ENCODE measurements at regions not wholly inside any gene's neighbourhood (a gene's known extent, or its start where the extent isn't known, plus 50 kb on each side); places are given as distances from the start of the nearest gene placed in this dataset.

DNA sequence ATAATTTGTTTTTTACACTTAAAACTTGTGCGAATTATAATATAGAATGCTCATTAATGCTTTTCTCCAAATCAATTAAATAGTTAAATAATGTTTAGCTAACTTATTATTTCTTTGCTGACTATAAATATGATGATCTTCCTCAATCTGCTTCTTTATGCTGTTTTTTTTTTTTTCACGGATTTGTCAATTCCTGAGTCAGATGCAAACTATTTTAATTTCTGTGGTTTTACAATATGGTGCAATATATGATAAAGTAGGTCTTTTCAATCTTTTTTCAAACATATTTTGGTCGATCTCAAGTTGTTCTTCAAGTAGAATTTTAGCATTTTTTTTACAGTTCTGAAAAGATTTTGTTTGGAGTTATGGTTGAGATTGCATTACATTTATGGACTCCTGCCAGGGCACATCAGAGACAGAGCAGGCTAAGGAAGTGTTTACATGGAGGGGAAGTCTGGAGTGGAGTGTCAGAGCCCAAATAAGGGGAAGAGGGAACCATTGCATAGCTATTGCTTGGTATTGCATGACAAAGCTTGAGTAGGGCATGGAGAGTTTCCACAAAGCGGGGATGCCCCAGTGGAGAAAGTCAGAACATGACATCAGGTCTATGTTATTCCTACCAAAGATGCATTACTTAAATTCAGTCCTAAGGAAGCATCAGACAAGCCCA is 204.4 kb downstream of the OTUD1 start:
- no peak overlapping the region for H3K9ac ChIP-seq (ENCODE audit: low read length)
- H3K27me3 ChIP-seq (ENCODE audit: insufficient read depth, low read depth, low read length): no peaks in the 10 kb centered on the region
- no peak for TF ChIP-seq SMC3 (conservative IDR thresholded peaks at IDR 0.05; ENCODE audit: poor library complexity)
- no peak for TF ChIP-seq RAD21 (conservative IDR thresholded peaks at IDR 0.05)
- no peak for TF ChIP-seq TAF1 (IDR thresholded peaks at IDR 0.05; ENCODE audit: low read depth)
- no peak for TF ChIP-seq EP300 (conservative IDR thresholded peaks at IDR 0.05; ENCODE audit: poor library complexity, severe bottlenecking)
- no peak for TF ChIP-seq EZH2 (IDR thresholded peaks at IDR 0.05; ENCODE audit: borderline replicate concordance, insufficient read depth, low read length, poor library complexity, severe bottlenecking)
- TF ChIP-seq POLR2AphosphoS5 (IDR thresholded peaks at IDR 0.05): no peak
- TF ChIP-seq, protein P1, sequence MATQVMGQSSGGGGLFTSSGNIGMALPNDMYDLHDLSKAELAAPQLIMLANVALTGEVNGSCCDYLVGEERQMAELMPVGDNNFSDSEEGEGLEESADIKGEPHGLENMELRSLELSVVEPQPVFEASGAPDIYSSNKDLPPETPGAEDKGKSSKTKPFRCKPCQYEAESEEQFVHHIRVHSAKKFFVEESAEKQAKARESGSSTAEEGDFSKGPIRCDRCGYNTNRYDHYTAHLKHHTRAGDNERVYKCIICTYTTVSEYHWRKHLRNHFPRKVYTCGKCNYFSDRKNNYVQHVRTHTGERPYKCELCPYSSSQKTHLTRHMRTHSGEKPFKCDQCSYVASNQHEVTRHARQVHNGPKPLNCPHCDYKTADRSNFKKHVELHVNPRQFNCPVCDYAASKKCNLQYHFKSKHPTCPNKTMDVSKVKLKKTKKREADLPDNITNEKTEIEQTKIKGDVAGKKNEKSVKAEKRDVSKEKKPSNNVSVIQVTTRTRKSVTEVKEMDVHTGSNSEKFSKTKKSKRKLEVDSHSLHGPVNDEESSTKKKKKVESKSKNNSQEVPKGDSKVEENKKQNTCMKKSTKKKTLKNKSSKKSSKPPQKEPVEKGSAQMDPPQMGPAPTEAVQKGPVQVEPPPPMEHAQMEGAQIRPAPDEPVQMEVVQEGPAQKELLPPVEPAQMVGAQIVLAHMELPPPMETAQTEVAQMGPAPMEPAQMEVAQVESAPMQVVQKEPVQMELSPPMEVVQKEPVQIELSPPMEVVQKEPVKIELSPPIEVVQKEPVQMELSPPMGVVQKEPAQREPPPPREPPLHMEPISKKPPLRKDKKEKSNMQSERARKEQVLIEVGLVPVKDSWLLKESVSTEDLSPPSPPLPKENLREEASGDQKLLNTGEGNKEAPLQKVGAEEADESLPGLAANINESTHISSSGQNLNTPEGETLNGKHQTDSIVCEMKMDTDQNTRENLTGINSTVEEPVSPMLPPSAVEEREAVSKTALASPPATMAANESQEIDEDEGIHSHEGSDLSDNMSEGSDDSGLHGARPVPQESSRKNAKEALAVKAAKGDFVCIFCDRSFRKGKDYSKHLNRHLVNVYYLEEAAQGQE (IDR thresholded peaks at IDR 0.05; ENCODE audit: borderline replicate concordance): no peak
- TF ChIP-seq MXI1 (conservative IDR thresholded peaks at IDR 0.05; ENCODE audit: poor library complexity, severe bottlenecking): no peak
- TF ChIP-seq, protein P2, sequence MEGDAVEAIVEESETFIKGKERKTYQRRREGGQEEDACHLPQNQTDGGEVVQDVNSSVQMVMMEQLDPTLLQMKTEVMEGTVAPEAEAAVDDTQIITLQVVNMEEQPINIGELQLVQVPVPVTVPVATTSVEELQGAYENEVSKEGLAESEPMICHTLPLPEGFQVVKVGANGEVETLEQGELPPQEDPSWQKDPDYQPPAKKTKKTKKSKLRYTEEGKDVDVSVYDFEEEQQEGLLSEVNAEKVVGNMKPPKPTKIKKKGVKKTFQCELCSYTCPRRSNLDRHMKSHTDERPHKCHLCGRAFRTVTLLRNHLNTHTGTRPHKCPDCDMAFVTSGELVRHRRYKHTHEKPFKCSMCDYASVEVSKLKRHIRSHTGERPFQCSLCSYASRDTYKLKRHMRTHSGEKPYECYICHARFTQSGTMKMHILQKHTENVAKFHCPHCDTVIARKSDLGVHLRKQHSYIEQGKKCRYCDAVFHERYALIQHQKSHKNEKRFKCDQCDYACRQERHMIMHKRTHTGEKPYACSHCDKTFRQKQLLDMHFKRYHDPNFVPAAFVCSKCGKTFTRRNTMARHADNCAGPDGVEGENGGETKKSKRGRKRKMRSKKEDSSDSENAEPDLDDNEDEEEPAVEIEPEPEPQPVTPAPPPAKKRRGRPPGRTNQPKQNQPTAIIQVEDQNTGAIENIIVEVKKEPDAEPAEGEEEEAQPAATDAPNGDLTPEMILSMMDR (IDR thresholded peaks at IDR 0.05; ENCODE audit: poor library complexity, severe bottlenecking): no peak
- H4K20me1 ChIP-seq (ENCODE audit: insufficient read depth): no peaks in the 10 kb centered on the region
- H3F3A ChIP-seq (ENCODE audit: insufficient read depth, low read length, poor library complexity, severe bottlenecking): no peaks in the 10 kb centered on the region
- no peak overlapping the region for H2AFZ ChIP-seq (ENCODE audit: low read depth, low read length)
- no peaks in the 10 kb centered on the region for H3K9me3 ChIP-seq (ENCODE audit: low read length)
- no peak overlapping the region for H3K27ac ChIP-seq (ENCODE audit: low read length)
- no peak overlapping the region for H3K4me3 ChIP-seq (ENCODE audit: low read length)
- no peaks in the 10 kb centered on the region for H3K9me2 ChIP-seq (ENCODE audit: insufficient read depth, low read length)
- no peaks in the 10 kb centered on the region for H3K36me3 ChIP-seq (ENCODE audit: insufficient read depth, low read length)
- H3K79me2 ChIP-seq (replicated peaks; ENCODE audit: insufficient read depth, low read length): no peaks in the 10 kb centered on the region
- no peak overlapping the region for H3K4me2 ChIP-seq (ENCODE audit: low read length)

DNA sequence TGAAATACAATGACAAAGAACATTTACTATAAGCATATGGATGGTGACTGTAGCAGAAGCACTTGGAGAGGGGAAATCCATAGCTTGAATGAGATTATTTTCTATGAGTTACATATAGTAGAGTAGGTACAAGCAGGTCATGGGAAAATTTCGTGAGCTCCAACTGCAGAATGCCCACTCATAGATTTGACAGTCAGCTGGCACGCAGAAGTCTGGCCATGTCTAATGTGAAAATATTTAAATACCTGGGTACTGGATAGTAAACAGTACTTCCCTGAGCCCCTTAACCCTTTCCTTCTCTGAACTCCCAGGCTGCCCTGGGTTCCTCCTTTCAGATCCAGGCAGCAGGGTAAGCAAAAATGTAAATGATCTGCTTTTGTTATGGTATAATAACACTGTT is 209.7 kb downstream of the OTUD1 start:
- H4K20me1 ChIP-seq (ENCODE audit: insufficient read depth): no peaks in the 10 kb centered on the region
- no peaks in the 10 kb centered on the region for H3K79me2 ChIP-seq (replicated peaks; ENCODE audit: insufficient read depth, low read length)
- H3F3A ChIP-seq (ENCODE audit: insufficient read depth, low read length, poor library complexity, severe bottlenecking): no peaks in the 10 kb centered on the region
- H3K4me2 ChIP-seq (ENCODE audit: low read length): no peak overlapping the region
- no peak for TF ChIP-seq SMC3 (conservative IDR thresholded peaks at IDR 0.05; ENCODE audit: poor library complexity)
- no peak for TF ChIP-seq EP300 (conservative IDR thresholded peaks at IDR 0.05; ENCODE audit: poor library complexity, severe bottlenecking)
- TF ChIP-seq POLR2AphosphoS5 (IDR thresholded peaks at IDR 0.05): no peak
- TF ChIP-seq RAD21 (conservative IDR thresholded peaks at IDR 0.05): no peak
- TF ChIP-seq, protein P1 (IDR thresholded peaks at IDR 0.05; ENCODE audit: borderline replicate concordance): no peak
- TF ChIP-seq EZH2 (IDR thresholded peaks at IDR 0.05; ENCODE audit: borderline replicate concordance, insufficient read depth, low read length, poor library complexity, severe bottlenecking): no peak
- TF ChIP-seq TAF1 (IDR thresholded peaks at IDR 0.05; ENCODE audit: low read depth): no peak
- TF ChIP-seq, protein P2 (IDR thresholded peaks at IDR 0.05; ENCODE audit: poor library complexity, severe bottlenecking): no peak
- TF ChIP-seq MXI1 (conservative IDR thresholded peaks at IDR 0.05; ENCODE audit: poor library complexity, severe bottlenecking): no peak
- H3K9ac ChIP-seq (ENCODE audit: low read length): no peak overlapping the region
- no peaks in the 10 kb centered on the region for H3K9me2 ChIP-seq (ENCODE audit: insufficient read depth, low read length)
- H3K4me3 ChIP-seq (ENCODE audit: low read length): no peak overlapping the region
- H3K36me3 ChIP-seq (ENCODE audit: insufficient read depth, low read length): no peaks in the 10 kb centered on the region
- H3K27me3 ChIP-seq (ENCODE audit: insufficient read depth, low read depth, low read length): no peaks in the 10 kb centered on the region
- no peak overlapping the region for H2AFZ ChIP-seq (ENCODE audit: low read depth, low read length)
- H3K27ac ChIP-seq (ENCODE audit: low read length): no peak overlapping the region
- H3K9me3 ChIP-seq (ENCODE audit: low read length): no peaks in the 10 kb centered on the region

Data from neural cell (in vitro differentiated cells).